ENCODE measurements at regions not wholly inside any gene's neighbourhood (a gene's known extent, or its start where the extent isn't known, plus 50 kb on each side); places are given as distances from the start of the nearest gene placed in this dataset.

- H3K9me2 ChIP-seq (ENCODE audit: insufficient read depth), result no peaks in the 10 kb centered on the region
- ChIA-PET POLR2A (no interaction called here), CTCF (no interaction called here), RAD21 (ENCODE audit: low non-redundant PET in 1 of 2, low total read pairs in 2 of 2, uncharacterized antibody in 2 of 2, unreplicated experiment in 2 of 2) (no interaction called here)
- H3K36me3 ChIP-seq (ENCODE audit: control insufficient read depth in 1 of 2, insufficient read depth in 2 of 2, low read length in 2 of 2), result no peaks in the 10 kb centered on the region
- no peaks in the 10 kb centered on the region for H3K4me1 ChIP-seq (ENCODE audit: control insufficient read depth in 1 of 2, insufficient read depth in 2 of 2, low read length in 2 of 2)
- DNase-seq (ENCODE audit: low read depth, low spot score) (no peak), ATAC-seq (no peak)
- no peaks in the 10 kb centered on the region for H3K27me3 ChIP-seq (ENCODE audit: insufficient read depth, low read length)
- no peak overlapping the region for H3K4me3 ChIP-seq (replicated peaks in 1 of 2; ENCODE audit: low read depth in 1 of 2, low read length in 2 of 2)
- TF ChIP-seq ELF1 (IDR thresholded peaks at IDR 0.05; ENCODE audit: borderline replicate concordance, low read depth) (no peak), YY1 (IDR thresholded peaks at IDR 0.05; ENCODE audit: extremely low read depth, insufficient replicate concordance, low read depth, low read length) (no peak), POLR2A (IDR thresholded peaks at IDR 0.05; ENCODE audit: borderline replicate concordance, extremely low read depth, insufficient read depth, insufficient read length) (no peak), MAX (IDR thresholded peaks at IDR 0.05) (no peak), EZH2phosphoT487 (IDR thresholded peaks at IDR 0.05; ENCODE audit: borderline replicate concordance) (no peak), TCF7L2 (IDR thresholded peaks at IDR 0.05; ENCODE audit: borderline replicate concordance, extremely low read depth, insufficient read depth, insufficient read length) (no peak), SP1 (IDR thresholded peaks at IDR 0.05; ENCODE audit: low read depth) (no peak), ZFX (IDR thresholded peaks at IDR 0.05) (no peak), ATF3 (IDR thresholded peaks at IDR 0.05) (no peak), RAD21 (IDR thresholded peaks at IDR 0.05; ENCODE audit: low read depth) (no peak), CBX3 (IDR thresholded peaks at IDR 0.05; ENCODE audit: low read depth) (no peak)
- H2AFZ ChIP-seq (ENCODE audit: low read depth, low read length, poor library complexity, severe bottlenecking), result no peak overlapping the region
- no TSS peak for BruUV-seq (replicated peaks)
- H3K27ac ChIP-seq (ENCODE audit: low read depth, low read length), result no peak overlapping the region
- no peaks in the 10 kb centered on the region for H3K79me2 ChIP-seq (ENCODE audit: insufficient read depth, low read length)
- H3K4me2 ChIP-seq (ENCODE audit: low read length), result no peak overlapping the region
- no peak overlapping the region for H3K9ac ChIP-seq (ENCODE audit: low read length)
- no peaks in the 10 kb centered on the region for H3K9me3 ChIP-seq (ENCODE audit: control insufficient read depth in 1 of 2, insufficient read depth in 1 of 2, low read depth in 1 of 2, low read length in 2 of 2)
- no peaks in the 10 kb centered on the region for H4K20me1 ChIP-seq (ENCODE audit: insufficient read depth)
- intact Hi-C loops (cut with micrococcal nuclease), result no loop called here
Observed at GRCh38 chr2:2456721-2457120, 125.6 kb upstream of the MYT1L start.

GRCh38 chr2:2455151-2455550, 124.1 kb upstream of the MYT1L start:
- ChIA-PET POLR2A (no interaction called here), CTCF (no interaction called here)
- ATAC-seq, result no peak

More at GRCh38 chr2:2455151-2455550, 124.1 kb upstream of the MYT1L start:
- Histone ChIP-seq H3K9ac (ENCODE audit: low read length) (no peak overlapping the region), H2AFZ (ENCODE audit: low read depth, low read length, poor library complexity, severe bottlenecking) (no peak overlapping the region), H3K4me1 (ENCODE audit: control insufficient read depth in 1 of 2, insufficient read depth in 2 of 2, low read length in 2 of 2) (no peaks in the 10 kb centered on the region), H3K27ac (ENCODE audit: low read depth, low read length) (no peak overlapping the region), H4K20me1 (ENCODE audit: insufficient read depth) (no peaks in the 10 kb centered on the region), H3K9me2 (ENCODE audit: insufficient read depth) (no peaks in the 10 kb centered on the region), H3K36me3 (ENCODE audit: control insufficient read depth in 1 of 2, insufficient read depth in 2 of 2, low read length in 2 of 2) (no peaks in the 10 kb centered on the region), H3K4me3 (replicated peaks in 1 of 2; ENCODE audit: low read depth in 1 of 2, low read length in 2 of 2) (no peak overlapping the region), H3K27me3 (ENCODE audit: insufficient read depth, low read length) (no peaks in the 10 kb centered on the region), H3K79me2 (ENCODE audit: insufficient read depth, low read length) (no peaks in the 10 kb centered on the region), H3K9me3 (ENCODE audit: control insufficient read depth in 1 of 2, insufficient read depth in 1 of 2, low read depth in 1 of 2, low read length in 2 of 2) (no peaks in the 10 kb centered on the region), H3K4me2 (ENCODE audit: low read length) (no peak overlapping the region)
- intact Hi-C loops (cut with micrococcal nuclease), result no loop called here
- RAD21 ChIA-PET (ENCODE audit: low non-redundant PET in 1 of 2, low total read pairs in 2 of 2, uncharacterized antibody in 2 of 2, unreplicated experiment in 2 of 2), result no interaction called here
- BruUV-seq (replicated peaks), result no TSS peak
- no peak for DNase-seq (ENCODE audit: low read depth, low spot score)
- no peak for TF ChIP-seq POLR2A (IDR thresholded peaks at IDR 0.05; ENCODE audit: borderline replicate concordance, extremely low read depth, insufficient read depth, insufficient read length)
- TF ChIP-seq ELF1 (IDR thresholded peaks at IDR 0.05; ENCODE audit: borderline replicate concordance, low read depth), result no peak
- no peak for TF ChIP-seq CEBPB (IDR thresholded peaks at IDR 0.05; ENCODE audit: low read depth)
- no peak for TF ChIP-seq CTCF (IDR thresholded peaks at IDR 0.05 in 2 of 3, conservative IDR thresholded peaks at IDR 0.05 in 1 of 3; ENCODE audit: borderline replicate concordance in 1 of 3, insufficient read depth in 1 of 3, low read depth in 2 of 3, low read length in 2 of 3)
- no peak for TF ChIP-seq POLR2AphosphoS5 (IDR thresholded peaks at IDR 0.05; ENCODE audit: low read depth, low read length)
- TF ChIP-seq SIN3A (IDR thresholded peaks at IDR 0.05; ENCODE audit: low read depth), result no peak
- TF ChIP-seq EZH2 (IDR thresholded peaks at IDR 0.05), result no peak

All from HCT116 (cell line).